Neuronal stem cell (in vitro differentiated cells): ENCODE measurements at regions not wholly inside any gene's neighbourhood (a gene's known extent, or its start where the extent isn't known, plus 50 kb on each side); places are given as distances from the start of the nearest gene placed in this dataset.

ENCODE experiments used
- DNase-seq: peaks from one replicate; pipeline ENCODE4 v3.0.0-alpha.2; 2013; ENCODE audit warnings: low spot score
- H2AFZ ChIP-seq: one replicate; pipeline ENCODE4 v1.6.1; 2013; ENCODE audit warnings: mild to moderate bottlenecking, low read length, inconsistent platforms
- H2AK5ac ChIP-seq: 2 replicates; pipeline ENCODE4 v1.6.1; 2013; ENCODE audit warnings: low read depth, mild to moderate bottlenecking, inconsistent platforms, low read length, moderate library complexity, mixed read lengths
- H2BK120ac ChIP-seq: 2 replicates; pipeline ENCODE4 v1.6.1; 2013; ENCODE audit warnings: low read depth, mild to moderate bottlenecking, inconsistent platforms, low read length, moderate library complexity, mixed read lengths
- H2BK12ac ChIP-seq: one replicate; pipeline ENCODE4 v1.6.1; 2013; ENCODE audit warnings: low read length, inconsistent platforms
- H2BK15ac ChIP-seq: 2 replicates; pipeline ENCODE4 v1.6.1; 2013; ENCODE audit warnings: mild to moderate bottlenecking, low read length, inconsistent platforms, mixed read lengths
- H2BK5ac ChIP-seq: one replicate; pipeline ENCODE4 v1.6.1; 2013; ENCODE audit warnings: inconsistent platforms, mild to moderate bottlenecking, low read length, moderate library complexity
- H3K14ac ChIP-seq: one replicate; pipeline ENCODE4 v1.6.1; 2013; ENCODE audit warnings: low read length, inconsistent platforms
- H3K18ac ChIP-seq: 2 replicates; pipeline ENCODE4 v1.6.1; 2013; ENCODE audit warnings: low read length, inconsistent platforms
- H3K23ac ChIP-seq: 2 replicates; pipeline ENCODE4 v1.6.1; 2013; ENCODE audit warnings: low read depth, mild to moderate bottlenecking, mixed read lengths, low read length, inconsistent platforms; ENCODE audit not compliant: poor library complexity
- H3K27ac ChIP-seq: replicated peaks from 3 replicates; pipeline ENCODE4 v1.5.1; 2013; ENCODE audit warnings: low read length, inconsistent platforms
- H3K27me3 ChIP-seq, 3 experiments: 2 replicates each; pipeline ENCODE4 v1.6.1; 2013; ENCODE audit warnings: low read length in 3 of 3, mild to moderate bottlenecking in 2 of 3, inconsistent platforms in 1 of 3, low read depth in 1 of 3, mixed read lengths in 1 of 3, moderate library complexity in 1 of 3; ENCODE audit not compliant: control insufficient read depth in 3 of 3, insufficient read depth in 3 of 3
- H3K36me3 ChIP-seq, 2 donors: replicated peaks in 1 of 2; 2 replicates each; pipeline ENCODE4 v1.6.1; 2013; ENCODE audit warnings: low read length in 2 of 2; ENCODE audit not compliant: control insufficient read depth in 2 of 2, insufficient read depth in 2 of 2
- H3K4ac ChIP-seq: 2 replicates; pipeline ENCODE4 v1.6.1; 2013; ENCODE audit warnings: inconsistent platforms, mild to moderate bottlenecking, low read length, moderate library complexity
- H3K4me1 ChIP-seq, 2 donors: 1 replicate in 1 of 2; 2 replicates in 1 of 2; pipeline ENCODE4 v1.6.1; 2013; ENCODE audit warnings: low read length in 2 of 2, low read depth in 1 of 2; ENCODE audit not compliant: control insufficient read depth in 2 of 2, insufficient read depth in 1 of 2
- H3K4me2 ChIP-seq: one replicate; pipeline ENCODE4 v1.6.1; 2013; ENCODE audit warnings: mild to moderate bottlenecking, low read length, inconsistent platforms; ENCODE audit not compliant: insufficient read depth, poor library complexity, severe bottlenecking
- H3K4me3 ChIP-seq, 2 donors: 2 replicates each; pipeline ENCODE4 v1.5.1; 2013; ENCODE audit warnings: low read length in 2 of 2, mild to moderate bottlenecking in 2 of 2, inconsistent platforms in 1 of 2, moderate library complexity in 1 of 2
- H3K79me1 ChIP-seq: one replicate; pipeline ENCODE4 v1.6.1; 2013; ENCODE audit warnings: low read depth, mild to moderate bottlenecking, inconsistent platforms, low read length, moderate library complexity
- H3K9ac ChIP-seq: one replicate; pipeline ENCODE4 v1.6.1; 2013; ENCODE audit warnings: mild to moderate bottlenecking, low read depth, low read length, inconsistent platforms; ENCODE audit not compliant: poor library complexity
- H3K9me3 ChIP-seq, 2 donors: replicated peaks in 1 of 2; 2 replicates each; pipeline versions ENCODE3 to v1.6.1; 2013; ENCODE audit warnings: low read length in 2 of 2, mild to moderate bottlenecking in 2 of 2, inconsistent platforms in 1 of 2, low read depth in 1 of 2, mixed read lengths in 1 of 2, moderate library complexity in 1 of 2; ENCODE audit not compliant: control insufficient read depth in 2 of 2, insufficient read depth in 1 of 2
- H4K8ac ChIP-seq: one replicate; pipeline ENCODE4 v1.6.1; 2013; ENCODE audit warnings: low read depth, mild to moderate bottlenecking, inconsistent platforms, low read length, moderate library complexity
- H4K91ac ChIP-seq: one replicate; pipeline ENCODE4 v1.6.1; 2013; ENCODE audit warnings: low read length, low read depth, mild to moderate bottlenecking, inconsistent platforms; ENCODE audit not compliant: poor library complexity
- WGBS, 2 donors: extraction: QIAGEN DNeasy Blood & Tissue Kit; methylation state at CpG; one replicate each; pipeline ENCODE4 v1.1.7; 2013; ENCODE audit warnings: missing lambda C conversion rate in 2 of 2, mixed read lengths in 1 of 2; ENCODE audit not compliant: insufficient read length in 2 of 2, insufficient replicate concordance in 1 of 2; ENCODE audit errors: extremely low coverage in 2 of 2; 5-methylcytosine and 5-hydroxymethylcytosine counted together

DNA sequence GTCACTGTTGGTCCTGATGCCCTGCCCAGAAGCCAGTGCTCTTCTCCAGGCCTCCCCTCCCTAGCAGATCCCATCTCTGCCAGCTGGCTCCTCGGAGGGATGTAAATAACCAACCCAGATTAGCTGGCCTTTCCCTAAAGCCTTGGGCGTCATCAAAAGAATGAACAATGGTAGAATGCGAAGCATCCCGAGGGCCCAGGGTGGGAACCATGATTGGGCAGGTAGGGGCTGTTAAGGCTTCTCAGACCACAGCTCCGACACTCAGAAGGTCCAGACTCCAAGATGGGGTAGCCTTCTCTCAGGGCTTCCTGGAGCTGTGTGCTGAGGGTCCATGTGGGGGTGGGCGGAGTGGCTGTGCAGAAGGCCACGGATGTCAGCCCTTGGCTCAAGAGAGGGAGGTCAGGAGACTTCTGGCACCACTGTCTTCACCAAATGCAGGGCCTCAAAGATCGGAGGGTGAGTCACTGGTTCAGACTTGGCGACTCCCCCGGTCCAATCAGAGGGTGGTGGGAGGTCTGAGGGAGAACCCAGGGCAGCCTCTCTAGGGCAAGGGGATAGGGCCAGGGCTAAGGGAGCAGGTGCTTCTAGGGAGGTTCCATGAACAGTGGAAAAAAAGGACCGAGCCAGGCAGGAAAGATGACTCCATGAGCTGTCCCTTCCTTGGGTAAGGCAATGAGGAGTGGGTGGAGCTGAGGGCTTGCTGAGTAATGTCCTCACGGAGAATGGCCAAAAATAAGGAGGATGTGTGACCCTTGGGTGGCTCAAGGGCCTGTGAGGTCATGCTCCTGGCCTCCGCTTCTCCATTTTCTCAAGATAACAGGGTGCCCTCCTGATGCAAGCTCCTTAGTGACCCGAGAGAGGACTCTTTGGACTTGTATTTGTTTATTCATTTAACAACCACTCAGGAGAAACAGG is 58.4 kb upstream of the EPS8L3 start:
- Histone ChIP-seq H3K36me3 (no peaks in the 10 kb centered on the region), H3K27me3 (no peaks in the 10 kb centered on the region), H3K4me2 (no peak overlapping the region), H2BK5ac (no peak overlapping the region), H3K4ac (no peak overlapping the region), H3K18ac (no peak overlapping the region), H2AK5ac (no peak overlapping the region), H2AFZ (no peak overlapping the region), H3K27ac (no peak overlapping the region), H3K9me3 (peaks cover 0 to 2% of the 10 kb centered on the region in 2 donors), H2BK120ac (no peak overlapping the region), H3K23ac (peak overlapping the region; percentile 40), H3K79me1 (no peaks in the 10 kb centered on the region), H4K8ac (no peak overlapping the region), H3K4me3 (no peak overlapping the region), H4K91ac (no peak overlapping the region), H3K4me1 (peaks cover 0 to 6% of the 10 kb centered on the region in 2 donors), H2BK12ac (no peak overlapping the region), H2BK15ac (no peak overlapping the region), H3K9ac (no peak overlapping the region), H3K14ac (peak overlapping the region; percentile 42)
- no peak for DNase-seq
- no CpG with 5 or more reads among the region's 14 CpGs for WGBS, 2 donors

DNA sequence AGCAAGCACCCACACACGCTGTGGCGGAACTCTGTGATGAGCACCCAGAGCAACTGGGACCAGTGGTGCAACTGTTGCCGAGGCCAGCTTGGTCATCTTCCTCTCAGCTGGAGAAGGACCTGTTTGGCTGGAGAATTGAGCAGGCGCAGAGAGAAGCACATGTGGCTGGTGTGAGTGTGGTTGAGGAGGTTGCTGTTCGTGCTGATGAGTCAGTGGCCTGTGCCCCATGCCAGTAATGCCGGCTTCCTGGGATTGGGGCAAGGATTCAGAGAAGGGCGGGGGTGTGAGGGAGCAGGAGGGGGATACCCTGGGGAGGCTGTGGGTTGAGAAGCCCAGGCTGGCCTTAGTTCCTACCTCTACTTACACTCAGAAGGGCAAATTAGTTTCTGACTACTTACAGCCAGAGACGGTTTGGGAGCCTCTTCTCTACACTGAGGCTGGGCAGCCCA is 57.5 kb upstream of the EPS8L3 start:
- no peak overlapping the region for H2AFZ ChIP-seq
- H3K79me1 ChIP-seq = no peaks in the 10 kb centered on the region
- no peak overlapping the region for H3K4ac ChIP-seq
- no peak overlapping the region for H2AK5ac ChIP-seq
- no peak overlapping the region for H2BK5ac ChIP-seq
- H3K27me3 ChIP-seq = no peaks in the 10 kb centered on the region
- H3K4me2 ChIP-seq = no peak overlapping the region
- H3K9me3 ChIP-seq = peaks cover 0 to 2% of the 10 kb centered on the region in 2 donors
- WGBS, 2 donors = no CpG with 5 or more reads among the region's 8 CpGs
- no peak overlapping the region for H3K23ac ChIP-seq
- H3K18ac ChIP-seq = no peak overlapping the region
- H4K91ac ChIP-seq = no peak overlapping the region
- H3K4me1 ChIP-seq = peaks cover 4 to 6% of the 10 kb centered on the region in 2 donors
- H2BK120ac ChIP-seq = no peak overlapping the region
- no peak overlapping the region for H3K27ac ChIP-seq
- H2BK12ac ChIP-seq = no peak overlapping the region
- no peak overlapping the region for H3K9ac ChIP-seq
- no peak overlapping the region for H3K14ac ChIP-seq
- H2BK15ac ChIP-seq = no peak overlapping the region
- no peak for DNase-seq
- no peak overlapping the region for H4K8ac ChIP-seq
- H3K4me3 ChIP-seq = peak overlapping the region in 1 of 2 donors; percentile 46
- H3K36me3 ChIP-seq = no peaks in the 10 kb centered on the region

- peaks cover 4 to 6% of the 10 kb centered on the region in 2 donors for H3K4me1 ChIP-seq
- H2AFZ ChIP-seq = no peak overlapping the region
- no peak overlapping the region for H2BK12ac ChIP-seq
- no peak for DNase-seq
- H2BK5ac ChIP-seq = no peak overlapping the region
- H3K4ac ChIP-seq = no peak overlapping the region
- H3K36me3 ChIP-seq = no peaks in the 10 kb centered on the region
- no peak overlapping the region for H3K27ac ChIP-seq
- WGBS, 2 donors = no CpG with 5 or more reads among the region's 3 CpGs
- H3K79me1 ChIP-seq = no peaks in the 10 kb centered on the region
- no peak overlapping the region for H3K9ac ChIP-seq
- peaks cover 7 to 10% of the 10 kb centered on the region in 2 donors for H3K9me3 ChIP-seq
- no peak overlapping the region for H3K18ac ChIP-seq
- H3K4me2 ChIP-seq = no peak overlapping the region
- no peak overlapping the region for H3K14ac ChIP-seq
- peak overlapping the region in 1 of 2 donors; percentile 17 for H3K4me3 ChIP-seq
- no peaks in the 10 kb centered on the region for H3K27me3 ChIP-seq
- no peak overlapping the region for H3K23ac ChIP-seq
- no peak overlapping the region for H4K8ac ChIP-seq
- no peak overlapping the region for H2AK5ac ChIP-seq
- no peak overlapping the region for H2BK15ac ChIP-seq
- H4K91ac ChIP-seq = no peak overlapping the region
- no peak overlapping the region for H2BK120ac ChIP-seq
Observed at GRCh38 chr1:109819906-109820305, 56.2 kb upstream of the EPS8L3 start.

DNA sequence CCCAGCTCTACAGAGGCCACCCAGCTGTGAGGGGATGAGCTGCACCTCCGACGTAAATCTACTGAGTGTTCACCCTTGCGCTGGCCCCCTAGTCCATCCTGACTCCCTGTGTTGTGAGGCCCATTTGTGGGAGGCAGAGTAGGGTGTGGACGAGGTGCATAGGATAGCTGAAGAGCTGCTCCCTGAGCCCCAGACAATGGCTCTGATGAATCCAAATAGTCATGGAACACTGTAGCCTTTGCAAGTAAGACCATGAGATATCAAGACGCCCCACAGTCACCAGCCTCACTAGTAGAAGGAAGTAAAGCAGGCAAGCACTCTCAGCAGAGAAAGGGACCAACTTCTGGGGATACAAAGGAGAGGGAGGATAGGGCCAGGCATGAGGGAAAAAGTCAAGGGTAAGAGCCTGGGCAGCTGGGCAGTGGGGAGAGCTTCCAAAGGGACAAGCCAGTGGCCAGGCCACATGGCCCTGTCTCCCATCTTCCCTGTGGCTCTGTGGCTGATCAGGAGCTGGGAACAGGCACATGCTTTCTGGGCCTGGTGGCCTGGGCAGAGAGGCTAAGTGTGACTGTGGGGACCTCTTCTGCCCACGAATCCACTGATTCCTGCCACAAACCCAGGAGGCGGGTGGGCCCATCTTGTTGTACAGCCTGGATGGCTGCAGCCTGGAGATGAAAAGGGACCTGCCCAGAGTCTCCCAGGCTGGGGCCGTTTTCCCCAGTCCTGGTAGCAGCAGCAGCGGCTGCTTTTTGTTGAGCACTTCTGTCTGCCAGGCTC is 55.5 kb upstream of the EPS8L3 start:
- Histone ChIP-seq H3K23ac (peak overlapping the region; percentile 22), H2BK12ac (no peak overlapping the region), H3K18ac (peak overlapping the region; percentile 42), H3K36me3 (no peaks in the 10 kb centered on the region), H2AK5ac (no peak overlapping the region), H4K91ac (no peak overlapping the region), H3K4me3 (no peak overlapping the region), H2AFZ (no peak overlapping the region), H3K27me3 (no peaks in the 10 kb centered on the region), H2BK5ac (no peak overlapping the region), H3K4ac (no peak overlapping the region), H3K14ac (peak overlapping the region; percentile 79), H3K27ac (no peak overlapping the region), H3K79me1 (no peaks in the 10 kb centered on the region), H2BK15ac (no peak overlapping the region), H3K9ac (no peak overlapping the region), H3K9me3 (peaks cover 7 to 8% of the 10 kb centered on the region in 2 donors), H2BK120ac (no peak overlapping the region), H4K8ac (no peak overlapping the region), H3K4me1 (peaks cover 4% of the 10 kb centered on the region in 2 donors), H3K4me2 (no peak overlapping the region)
- DNase-seq = no peak
- WGBS, 2 donors = no CpG with 5 or more reads among the region's 9 CpGs
